GF-D8 (cell line): ENCODE measurements at regions not wholly inside any gene's neighbourhood (a gene's known extent, or its start where the extent isn't known, plus 50 kb on each side); places are given as distances from the start of the nearest gene placed in this dataset.

Experiments used
- DNase-seq: peaks from one replicate; lab custom pipeline; 2025; lab: John Stamatoyannopoulos, UW

DNA sequence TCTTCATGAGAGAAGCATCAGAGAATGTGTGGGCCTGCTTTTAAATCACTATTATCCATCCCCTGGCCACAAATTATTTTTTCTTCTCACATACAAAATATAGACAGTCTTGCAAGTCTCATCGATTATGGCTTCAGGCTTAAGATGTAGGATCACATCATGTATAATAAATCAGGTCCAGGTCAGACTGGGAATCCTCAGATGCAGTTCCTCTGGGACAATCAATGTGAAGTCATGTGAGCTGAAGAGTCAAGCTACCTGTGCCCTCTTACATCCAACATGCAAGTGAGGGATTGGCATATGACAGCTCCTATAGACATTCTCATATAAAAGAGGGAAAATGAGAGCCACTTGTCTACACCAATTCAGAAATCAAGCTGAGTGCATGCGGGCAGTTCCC is 631.8 kb downstream of the PTPRU start:
- no peak for DNase-seq

DNA sequence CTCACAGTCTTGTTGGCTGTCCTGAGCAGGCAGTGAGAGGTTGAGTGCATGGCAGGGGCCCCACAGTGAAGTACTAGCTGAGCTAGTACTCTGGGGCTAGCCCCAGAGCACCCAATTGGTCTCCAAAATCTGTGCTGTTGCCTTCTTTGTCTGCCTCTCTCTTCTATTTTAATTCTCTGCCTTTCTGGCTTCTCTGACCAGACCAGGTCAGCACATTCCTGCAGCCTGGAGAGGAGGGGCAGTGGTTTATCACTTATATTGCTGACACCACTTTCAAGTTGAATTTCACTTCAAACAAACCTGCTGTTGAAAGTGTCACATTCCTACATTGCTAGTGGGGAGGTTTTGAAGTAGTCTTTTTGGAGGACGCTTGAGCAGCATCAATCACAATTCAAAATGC is 628.7 kb downstream of the PTPRU start:
- DNase-seq = no peak

DNA sequence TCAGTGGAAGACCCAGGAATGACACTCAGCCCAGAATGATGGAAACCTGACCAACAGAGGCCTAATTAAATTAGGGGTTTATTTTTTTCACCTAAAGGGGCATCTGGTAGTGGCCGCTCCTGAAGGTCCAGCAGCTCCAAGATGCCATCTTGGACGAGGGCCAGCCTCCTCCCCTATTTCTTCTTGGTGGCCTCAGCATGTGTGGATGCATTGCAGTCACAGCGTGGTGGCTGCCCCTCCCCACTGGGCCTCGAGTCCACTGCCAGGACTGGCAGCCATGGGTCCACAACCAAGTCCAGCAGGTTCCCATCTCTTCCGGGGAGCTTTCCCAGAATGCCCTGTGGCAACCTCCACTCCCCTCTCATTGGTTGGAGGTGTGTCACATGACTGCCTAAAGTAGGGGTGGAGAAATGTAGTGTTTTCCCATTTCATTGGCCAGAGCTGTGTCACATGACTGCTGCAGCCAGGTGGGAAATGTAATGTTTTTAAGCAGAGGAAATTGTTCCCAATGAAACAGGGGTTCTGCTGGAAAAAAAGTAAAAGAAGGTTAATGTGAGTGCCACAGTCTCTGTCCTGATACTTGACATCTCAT is 628.2 kb downstream of the PTPRU start:
- DNase-seq = no peak

GRCh38 chr1:29861922-29862321 is 625.6 kb downstream of the PTPRU start:
- no peak for DNase-seq

DNA sequence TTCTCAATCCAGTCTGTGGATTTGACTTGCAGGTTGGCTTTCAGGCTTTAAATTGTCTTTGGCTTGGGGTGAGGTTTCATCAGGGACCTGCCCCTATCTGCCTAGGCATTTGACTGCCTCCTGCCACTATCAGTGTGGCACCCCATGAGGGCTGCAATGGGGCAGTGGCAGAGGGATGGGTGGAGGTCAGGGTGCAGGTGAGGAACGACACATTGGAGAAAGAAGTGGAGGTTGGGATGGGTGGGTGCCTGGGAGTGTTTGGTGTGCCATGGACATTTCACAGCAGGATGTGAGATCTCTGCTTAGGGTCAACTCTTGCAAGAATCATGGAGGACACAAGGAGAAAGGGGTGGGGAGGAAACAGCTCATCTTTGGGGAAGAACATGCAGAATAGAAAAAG is 625.1 kb downstream of the PTPRU start:
- DNase-seq = no peak

GRCh38 chr1:29860681-29861080 is 624.4 kb downstream of the PTPRU start:
- DNase-seq = no peak

DNA sequence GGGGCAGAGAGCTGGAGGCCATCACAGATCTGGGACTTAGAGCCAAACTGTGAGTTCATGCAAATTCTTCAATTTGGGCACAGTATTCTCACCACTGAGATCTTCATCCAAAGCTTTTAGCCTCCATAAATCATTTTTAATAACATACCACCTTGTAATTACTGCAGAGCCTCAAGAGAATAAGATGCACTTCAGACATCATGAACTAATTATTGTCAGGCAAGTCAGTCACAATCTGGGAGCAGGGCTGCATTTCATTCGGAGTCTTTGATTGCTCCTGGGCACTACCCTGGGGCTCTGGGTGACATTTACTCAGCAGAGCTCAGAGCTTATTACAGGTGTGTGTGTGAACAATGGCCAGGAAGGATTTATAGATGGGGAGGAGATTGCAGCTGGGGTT is 623.7 kb downstream of the PTPRU start:
- no peak for DNase-seq

DNA sequence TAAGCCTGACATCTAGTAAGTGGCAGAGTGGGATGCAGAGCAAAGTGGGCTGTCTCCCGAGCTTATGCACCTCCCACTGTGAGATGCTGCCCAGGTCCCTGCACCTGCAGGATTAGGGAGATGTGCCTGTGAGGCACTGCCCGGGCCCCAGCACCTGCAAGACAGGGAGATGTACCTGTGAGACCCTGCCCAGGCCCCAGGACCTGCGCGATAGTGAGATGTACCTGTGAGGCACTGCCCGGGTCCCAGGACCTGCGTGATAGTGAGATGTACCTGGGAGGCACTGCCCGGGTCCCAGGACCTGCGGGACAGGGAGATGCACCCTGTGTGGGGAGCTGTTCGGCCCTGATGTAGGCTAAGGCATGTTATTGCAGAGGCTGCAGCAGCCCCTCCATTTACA is 622.8 kb downstream of the PTPRU start:
- no peak for DNase-seq

DNA sequence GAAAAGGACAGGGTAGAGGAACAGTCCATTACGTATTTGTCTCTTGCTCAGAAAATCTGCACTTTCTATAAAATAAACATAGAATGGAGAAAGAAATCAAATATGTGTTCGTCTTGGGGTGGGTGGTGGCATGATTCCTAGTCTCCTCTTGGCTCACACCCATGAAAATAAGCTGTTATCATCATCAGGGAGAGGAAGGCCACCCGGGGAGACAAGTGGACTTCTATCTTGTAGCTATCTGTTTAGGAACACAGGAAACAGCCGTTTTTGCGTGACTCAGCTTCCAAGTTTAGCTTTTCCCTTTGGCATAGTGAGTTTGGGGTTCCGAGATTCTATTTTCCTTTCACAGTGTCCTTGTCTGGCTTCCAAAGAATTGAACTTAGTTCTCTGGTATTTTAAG is 622.3 kb downstream of the PTPRU start:
- DNase-seq = no peak

GRCh38 chr1:29856340-29857114 is 620.2 kb downstream of the PTPRU start:
- no peak for DNase-seq

DNA sequence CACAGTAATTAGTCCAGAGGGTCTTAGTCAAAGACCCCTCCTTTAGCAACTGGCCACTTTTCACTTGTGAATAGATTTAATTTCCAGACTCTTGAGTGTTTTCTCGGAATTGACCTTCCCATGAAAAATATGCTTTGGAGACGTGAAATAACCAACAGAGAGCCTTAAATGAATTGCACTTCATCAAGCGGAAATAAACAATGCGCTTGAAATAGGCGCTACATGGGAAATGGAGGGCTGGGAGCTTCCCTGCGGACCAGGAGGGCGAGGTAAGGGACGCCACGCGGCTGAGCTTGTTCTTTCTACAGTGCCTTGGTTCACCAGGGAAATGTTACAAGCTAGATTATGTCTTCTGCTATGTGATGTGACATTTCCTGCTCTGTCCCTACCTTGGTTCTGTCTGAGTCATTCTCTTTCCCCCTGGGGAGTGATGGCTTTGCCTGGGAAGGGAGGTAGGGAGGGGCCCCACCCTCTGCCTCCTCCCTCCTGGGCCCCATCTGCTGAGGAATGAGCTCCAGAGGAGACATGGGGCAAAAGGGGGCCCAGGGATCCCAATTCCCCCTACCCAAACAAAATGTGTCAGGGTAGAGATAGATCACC is 619.3 kb downstream of the PTPRU start:
- no peak for DNase-seq

- DNase-seq = no peak
These were observed 618.5 kb downstream of the PTPRU start for GRCh38 chr1:29854700-29855276.

DNA sequence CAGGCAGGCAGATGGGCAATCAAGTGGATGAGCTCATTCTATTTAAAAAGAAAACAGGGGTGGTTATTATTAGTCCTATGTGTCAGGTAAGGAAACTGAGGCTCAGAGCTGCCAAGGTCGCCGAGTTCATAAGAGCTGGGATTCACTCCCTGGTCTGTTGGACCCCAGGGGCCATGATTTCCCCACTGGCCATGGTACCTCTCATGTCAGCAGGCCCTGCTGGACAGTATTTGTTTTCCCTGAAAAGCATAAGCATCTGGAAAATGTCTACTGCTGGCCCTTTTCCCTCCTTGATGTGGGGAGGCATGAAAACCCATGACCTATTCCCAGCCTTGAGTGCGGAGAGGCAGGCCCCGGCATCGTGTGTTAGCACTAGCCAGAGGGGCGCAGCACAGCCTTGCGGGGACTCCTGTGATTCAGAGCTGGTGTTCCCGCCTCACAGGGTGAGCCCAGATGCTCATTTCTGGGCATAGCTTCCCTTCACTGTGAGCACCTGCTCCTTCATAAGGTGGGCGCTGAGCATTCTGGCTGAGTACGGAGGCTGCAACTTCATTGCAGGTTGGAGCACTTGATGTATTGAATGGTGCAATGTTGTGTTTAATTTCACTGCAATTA is 617.5 kb downstream of the PTPRU start:
- no peak for DNase-seq

DNA sequence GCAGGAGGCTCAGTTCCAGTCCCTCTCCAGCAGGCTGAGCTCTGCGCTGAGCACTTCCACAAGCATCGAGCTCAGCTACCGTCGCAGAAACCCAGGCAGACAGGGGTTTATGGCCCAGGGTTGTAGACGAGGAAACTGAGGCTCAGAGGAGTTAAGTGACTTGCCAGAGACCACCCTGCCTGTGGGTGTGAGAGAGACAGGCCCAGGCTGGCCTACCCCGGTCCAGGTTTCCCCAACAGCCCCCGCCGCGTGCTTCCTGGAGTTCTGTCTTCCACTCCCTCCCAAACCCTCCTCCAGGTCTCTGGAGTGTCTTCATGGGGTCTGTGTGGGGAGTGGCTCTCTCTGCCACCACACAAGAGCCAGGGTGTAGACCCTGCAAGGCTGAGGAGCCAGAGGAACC is 615.9 kb downstream of the PTPRU start:
- DNase-seq = no peak

GRCh38 chr1:29851691-29852090 is 615.4 kb downstream of the PTPRU start:
- DNase-seq = no peak

GRCh38 chr1:29849991-29850757 is 613.9 kb downstream of the PTPRU start:
- no peak for DNase-seq

GRCh38 chr1:29849038-29849750 is 612.9 kb downstream of the PTPRU start:
- no peak for DNase-seq

DNA sequence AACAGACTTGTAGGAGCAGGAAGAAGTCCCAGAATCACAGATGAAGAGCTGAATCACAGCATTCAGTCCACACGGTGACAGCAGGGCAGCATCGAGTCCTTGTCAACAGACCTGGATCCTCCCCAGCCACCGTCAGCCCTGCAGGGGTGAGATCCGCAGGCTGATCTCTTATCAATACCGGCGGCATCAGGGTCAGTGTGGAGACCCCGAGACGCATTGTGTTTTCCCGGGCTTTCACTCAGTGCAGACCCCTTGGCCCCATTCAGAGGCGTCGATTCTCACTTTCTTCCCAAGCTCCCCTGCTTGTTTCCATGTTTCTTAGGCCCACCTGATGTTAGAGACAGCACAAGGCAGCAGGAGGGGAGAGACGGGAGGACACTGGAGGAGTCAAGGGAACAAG is 609.6 kb downstream of the PTPRU start:
- DNase-seq = no peak

DNA sequence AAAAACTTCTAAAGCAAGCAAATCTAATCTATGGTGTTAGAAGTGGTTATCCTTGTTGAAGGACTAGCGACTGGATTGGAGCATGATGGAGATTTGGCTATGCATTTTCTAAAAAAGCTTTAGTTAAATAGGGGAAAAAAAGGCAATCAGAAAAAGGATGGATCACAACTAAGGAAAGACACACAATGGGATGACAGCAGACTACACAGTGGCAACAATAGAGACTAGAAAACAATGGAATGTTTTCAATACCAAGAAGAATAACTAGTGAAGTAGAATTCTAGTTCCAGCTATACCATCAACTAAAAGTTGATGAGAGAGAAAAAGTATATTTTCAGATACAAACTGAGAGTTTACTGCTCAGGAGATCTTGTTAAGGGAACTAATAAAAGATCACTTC is 605.8 kb downstream of the PTPRU start:
- no peak for DNase-seq

- DNase-seq = no peak
These were observed 603.4 kb downstream of the PTPRU start for GRCh38 chr1:29839726-29840125.

DNA sequence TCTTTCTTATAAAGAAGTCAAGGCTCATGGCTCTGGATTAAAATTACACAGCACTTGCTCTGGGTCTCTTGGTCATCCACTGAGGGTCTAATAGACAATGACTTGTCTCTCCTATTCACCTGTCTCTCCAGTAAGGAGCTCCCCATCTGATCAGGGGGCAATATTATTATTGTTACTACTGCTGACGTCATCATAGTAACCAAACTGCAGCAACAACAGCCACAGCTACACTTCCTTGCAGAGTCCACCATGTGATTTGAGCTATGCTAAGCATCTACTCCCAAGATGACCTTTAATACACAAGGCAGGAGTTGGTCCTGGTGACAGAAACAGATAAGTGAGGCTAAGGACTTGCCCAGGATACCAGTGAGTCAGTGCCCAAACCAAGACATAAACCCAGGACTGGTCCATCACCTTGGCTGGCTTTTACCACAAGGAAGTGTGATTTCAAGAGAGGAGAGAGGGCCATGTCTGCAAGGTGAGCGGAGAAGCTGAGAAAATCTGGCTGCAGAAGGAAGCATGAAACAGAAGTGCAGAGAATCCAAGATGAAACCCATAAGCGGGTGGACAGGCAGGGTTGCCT is 602.5 kb downstream of the PTPRU start:
- DNase-seq = no peak
